AG10803 (cell line): ENCODE measurements at regions not wholly inside any gene's neighbourhood (a gene's known extent, or its start where the extent isn't known, plus 50 kb on each side); places are given as distances from the start of the nearest gene placed in this dataset.

ENCODE experiments used
- DNase-seq: peaks from one replicate; pipeline ENCODE4 v3.0.0; 2010; ENCODE audit warnings: low read depth
- H3K4me3 ChIP-seq: 2 replicates; pipeline ENCODE4 v1.5.1; 2011; ENCODE audit warnings: mild to moderate bottlenecking, low read length, control low read depth
- TF ChIP-seq, protein P1 (sequence below): conservative IDR thresholded peaks from 2 replicates; pipeline ENCODE4 v1.5.1; 2011; ENCODE audit warnings: mild to moderate bottlenecking, low read length, control low read depth, inconsistent platforms

DNA sequence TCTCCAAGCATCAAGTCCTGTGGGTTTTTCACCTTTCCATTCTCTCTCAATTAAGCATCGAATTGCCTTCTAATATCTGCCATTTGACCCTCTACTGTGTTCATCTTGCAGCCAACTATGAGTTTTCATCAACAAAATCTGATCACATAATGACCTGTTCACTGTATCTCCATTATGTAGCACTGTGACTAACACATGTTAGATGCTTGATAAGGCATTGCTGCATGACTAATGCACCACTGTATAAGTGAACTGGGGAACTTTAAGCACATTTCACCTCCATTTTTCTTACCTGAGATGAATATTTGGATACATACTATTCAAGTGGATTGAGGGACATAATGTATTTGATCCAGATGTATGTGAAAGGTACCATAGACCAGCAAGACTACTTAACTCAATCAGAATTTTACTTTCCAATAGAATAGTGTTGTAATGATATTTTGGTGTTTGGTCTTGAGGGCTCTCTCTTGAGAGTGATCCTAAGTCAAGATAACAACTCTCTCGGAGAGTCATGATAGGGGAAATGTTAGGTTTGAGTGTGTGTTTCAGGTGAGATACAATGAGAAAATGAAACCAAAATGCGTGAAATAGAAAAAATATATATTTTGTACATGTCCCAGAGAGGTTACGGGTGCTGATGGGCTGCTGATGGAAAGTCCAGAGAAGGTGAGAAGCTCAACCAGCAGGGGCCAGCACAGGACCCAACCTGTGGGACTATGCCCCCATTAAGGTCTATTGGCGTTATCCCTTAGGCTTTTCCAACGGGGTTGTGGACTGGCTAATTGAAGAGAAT, 60.2 kb upstream of the HS3ST1 start:
- DNase-seq: no peak
- TF ChIP-seq, protein P1, sequence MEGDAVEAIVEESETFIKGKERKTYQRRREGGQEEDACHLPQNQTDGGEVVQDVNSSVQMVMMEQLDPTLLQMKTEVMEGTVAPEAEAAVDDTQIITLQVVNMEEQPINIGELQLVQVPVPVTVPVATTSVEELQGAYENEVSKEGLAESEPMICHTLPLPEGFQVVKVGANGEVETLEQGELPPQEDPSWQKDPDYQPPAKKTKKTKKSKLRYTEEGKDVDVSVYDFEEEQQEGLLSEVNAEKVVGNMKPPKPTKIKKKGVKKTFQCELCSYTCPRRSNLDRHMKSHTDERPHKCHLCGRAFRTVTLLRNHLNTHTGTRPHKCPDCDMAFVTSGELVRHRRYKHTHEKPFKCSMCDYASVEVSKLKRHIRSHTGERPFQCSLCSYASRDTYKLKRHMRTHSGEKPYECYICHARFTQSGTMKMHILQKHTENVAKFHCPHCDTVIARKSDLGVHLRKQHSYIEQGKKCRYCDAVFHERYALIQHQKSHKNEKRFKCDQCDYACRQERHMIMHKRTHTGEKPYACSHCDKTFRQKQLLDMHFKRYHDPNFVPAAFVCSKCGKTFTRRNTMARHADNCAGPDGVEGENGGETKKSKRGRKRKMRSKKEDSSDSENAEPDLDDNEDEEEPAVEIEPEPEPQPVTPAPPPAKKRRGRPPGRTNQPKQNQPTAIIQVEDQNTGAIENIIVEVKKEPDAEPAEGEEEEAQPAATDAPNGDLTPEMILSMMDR: no peak
- H3K4me3 ChIP-seq: no peak overlapping the region

DNA sequence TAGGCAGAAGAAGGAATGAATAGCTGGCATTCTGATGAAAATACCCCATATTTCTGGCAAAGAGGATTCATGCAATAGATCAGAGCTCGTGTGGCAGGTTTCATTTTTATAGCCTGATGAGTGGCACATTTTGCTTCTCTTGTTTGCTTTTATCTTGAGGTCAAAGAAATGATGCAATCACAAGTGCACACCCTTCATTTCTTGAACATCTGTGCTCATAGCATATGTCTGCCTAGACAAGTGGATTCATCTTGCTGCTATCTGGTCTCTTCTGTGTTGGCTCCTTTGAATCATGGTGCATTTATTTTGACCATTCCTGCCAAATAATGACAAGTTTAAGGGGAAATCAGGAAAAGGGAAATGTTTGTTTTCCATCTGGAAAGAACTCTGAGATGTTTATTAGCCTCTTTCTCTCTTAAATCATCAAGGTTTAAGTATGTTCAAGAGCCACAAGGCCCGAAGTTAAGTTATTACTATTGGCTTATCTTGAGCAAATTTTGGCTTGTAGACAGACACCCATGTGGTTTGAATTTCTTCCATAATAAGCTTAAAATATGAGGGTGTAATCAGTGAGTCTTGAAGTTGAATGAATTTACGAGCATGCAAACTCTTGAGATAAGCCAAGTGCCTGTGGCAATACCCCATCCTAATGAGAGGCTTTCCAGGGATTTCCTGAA, 59.3 kb upstream of the HS3ST1 start:
- TF ChIP-seq, protein P1: no peak
- DNase-seq: no peak
- no peak overlapping the region for H3K4me3 ChIP-seq

DNA sequence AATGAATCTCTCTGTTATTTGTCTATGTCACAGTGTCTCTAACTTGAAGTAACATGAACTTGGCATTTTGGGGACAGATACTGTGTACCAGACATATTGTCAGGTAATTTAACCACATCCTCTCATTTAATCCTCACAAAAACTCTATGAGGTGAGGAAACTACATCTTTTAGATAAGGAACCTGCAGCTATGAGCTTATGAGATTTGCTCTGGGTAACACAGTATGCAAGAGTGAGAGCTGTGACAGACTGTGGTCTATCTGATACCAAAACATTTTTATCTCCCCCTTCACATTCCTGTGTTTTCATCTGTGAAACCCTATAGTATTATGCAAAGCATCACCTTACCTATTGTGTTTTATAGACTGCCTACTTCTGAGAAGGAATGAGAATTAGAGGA, 58.4 kb upstream of the HS3ST1 start:
- TF ChIP-seq, protein P1: no peak
- no peak for DNase-seq
- H3K4me3 ChIP-seq: no peak overlapping the region

DNA sequence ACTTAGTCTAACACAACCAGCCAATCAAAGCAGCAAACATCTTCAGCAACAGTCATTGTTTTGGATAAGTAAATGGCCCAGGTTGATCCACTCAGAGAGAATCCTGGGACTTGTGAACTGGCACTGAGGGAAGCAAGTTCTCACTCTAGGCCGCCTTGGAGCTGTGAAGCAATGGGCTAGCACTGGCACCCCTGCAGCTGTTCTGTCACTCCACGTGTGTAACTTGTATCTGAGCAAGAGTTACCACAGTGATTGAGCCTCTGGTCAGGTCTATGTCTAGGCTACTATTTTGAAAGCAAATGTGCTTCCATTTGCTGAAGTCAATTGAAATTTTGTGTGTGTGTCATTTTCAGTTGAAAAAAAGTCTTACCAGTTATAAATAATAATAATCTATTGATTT, 57.2 kb upstream of the HS3ST1 start:
- DNase-seq: no peak
- no peak overlapping the region for H3K4me3 ChIP-seq
- TF ChIP-seq, protein P1: no peak

DNA sequence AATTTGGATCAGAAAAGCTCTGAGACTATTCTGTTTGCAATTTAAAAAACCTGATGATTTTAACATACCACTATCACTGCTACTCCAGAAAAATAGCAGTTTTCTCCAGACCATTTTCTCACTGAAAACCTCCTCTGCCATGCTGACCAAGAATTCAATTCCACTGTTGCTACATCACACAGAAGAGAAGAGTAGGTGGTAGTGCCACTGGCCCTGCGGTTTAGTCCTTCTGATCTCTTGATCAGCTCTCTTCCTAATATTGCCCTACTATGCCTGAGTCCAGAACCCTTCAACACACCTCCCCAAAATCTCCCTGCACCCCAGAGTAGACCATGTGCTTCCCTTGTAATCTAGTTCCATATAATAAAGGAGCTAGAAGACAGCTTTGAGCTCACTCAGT, 55.8 kb upstream of the HS3ST1 start:
- H3K4me3 ChIP-seq: no peak overlapping the region
- TF ChIP-seq, protein P1: no peak
- DNase-seq: no peak

DNA sequence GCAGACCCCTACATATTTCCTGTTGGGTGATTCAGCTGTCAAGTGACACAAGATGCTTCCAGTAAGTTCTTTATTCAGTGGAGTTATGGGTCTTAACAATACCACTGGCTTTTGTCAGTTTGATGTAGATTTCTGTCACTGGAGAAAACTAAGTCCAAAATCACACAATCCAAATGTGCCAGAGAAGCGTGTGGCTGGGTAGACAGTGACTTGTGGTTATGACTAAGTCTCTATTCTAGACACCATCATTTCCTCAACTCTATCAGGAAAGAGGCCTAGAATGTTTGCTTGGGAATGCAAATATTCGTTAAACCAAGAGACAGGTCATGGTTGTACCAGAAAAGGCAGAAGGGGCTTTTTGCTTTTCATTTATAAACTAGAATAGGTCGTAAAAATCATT, 54.4 kb upstream of the HS3ST1 start:
- TF ChIP-seq, protein P1: no peak
- no peak for DNase-seq

DNA sequence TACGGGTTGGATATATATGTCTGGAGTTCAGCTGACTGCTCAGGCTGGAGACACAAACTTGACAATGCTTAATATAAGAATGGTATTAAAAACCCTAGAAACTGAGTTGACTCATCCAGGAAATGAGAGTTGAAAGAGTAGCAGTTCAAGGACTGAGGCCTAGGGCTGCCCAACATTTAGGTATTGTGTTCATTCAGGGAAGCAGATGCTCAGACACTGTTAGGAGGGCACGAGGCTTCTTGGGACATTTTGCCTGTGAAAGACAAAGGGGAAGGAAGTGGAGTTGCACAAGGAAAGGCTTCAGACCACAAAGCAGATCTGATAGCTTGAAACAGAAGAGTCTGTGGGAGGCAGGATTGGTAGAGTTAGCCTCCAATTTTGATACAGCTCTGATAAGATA, 52.0 kb upstream of the HS3ST1 start:
- TF ChIP-seq, protein P1: no peak
- no peak overlapping the region for H3K4me3 ChIP-seq
- no peak for DNase-seq

More for the DNA sequence above, 54.4 kb upstream of the HS3ST1 start:
- no peak overlapping the region for H3K4me3 ChIP-seq
